ENCODE measurements at regions not wholly inside any gene's neighbourhood (a gene's known extent, or its start where the extent isn't known, plus 50 kb on each side); places are given as distances from the start of the nearest gene placed in this dataset.

DNA sequence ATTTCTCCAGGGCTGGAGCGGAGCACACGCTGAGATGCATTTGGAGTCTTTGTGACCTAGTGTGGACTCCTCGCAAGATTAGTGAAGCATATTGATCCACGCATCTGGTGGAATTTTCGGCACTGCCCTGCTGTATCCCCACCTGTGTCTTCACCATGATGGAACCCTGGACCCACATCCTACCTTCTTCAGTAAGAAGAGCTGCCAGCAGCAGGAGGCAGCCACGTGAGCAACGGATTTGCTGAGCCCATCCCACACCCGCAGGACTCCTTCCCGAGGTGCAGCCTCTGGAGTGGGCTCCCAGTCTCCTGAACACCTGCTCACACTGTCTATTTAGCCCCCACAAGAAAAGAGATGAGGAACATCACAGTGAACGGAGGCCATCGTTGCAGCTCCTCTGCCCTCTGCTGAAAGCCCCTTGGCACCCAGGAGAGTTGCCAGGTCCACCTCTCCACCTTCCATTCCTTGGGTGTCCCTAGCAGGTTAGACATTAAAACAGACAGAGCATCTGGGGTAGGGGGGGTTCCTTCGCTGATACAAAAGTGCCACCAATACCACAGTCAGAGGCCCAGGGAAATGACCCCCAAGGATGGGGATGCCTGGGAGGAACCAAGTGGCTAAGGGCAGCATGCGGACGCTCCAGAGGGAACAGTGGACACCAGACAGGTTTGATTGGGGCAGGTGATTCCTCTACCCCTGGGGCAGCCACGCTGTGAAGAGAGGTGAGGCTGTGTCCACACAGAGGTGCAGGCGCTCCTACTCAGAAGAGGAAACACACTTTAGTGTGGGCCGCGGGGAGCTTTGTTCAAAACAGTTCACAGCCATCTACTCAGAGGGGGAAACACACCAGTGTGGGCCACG, 302.8 kb upstream of the SALL3 start:
- no peak for DNase-seq

DNA sequence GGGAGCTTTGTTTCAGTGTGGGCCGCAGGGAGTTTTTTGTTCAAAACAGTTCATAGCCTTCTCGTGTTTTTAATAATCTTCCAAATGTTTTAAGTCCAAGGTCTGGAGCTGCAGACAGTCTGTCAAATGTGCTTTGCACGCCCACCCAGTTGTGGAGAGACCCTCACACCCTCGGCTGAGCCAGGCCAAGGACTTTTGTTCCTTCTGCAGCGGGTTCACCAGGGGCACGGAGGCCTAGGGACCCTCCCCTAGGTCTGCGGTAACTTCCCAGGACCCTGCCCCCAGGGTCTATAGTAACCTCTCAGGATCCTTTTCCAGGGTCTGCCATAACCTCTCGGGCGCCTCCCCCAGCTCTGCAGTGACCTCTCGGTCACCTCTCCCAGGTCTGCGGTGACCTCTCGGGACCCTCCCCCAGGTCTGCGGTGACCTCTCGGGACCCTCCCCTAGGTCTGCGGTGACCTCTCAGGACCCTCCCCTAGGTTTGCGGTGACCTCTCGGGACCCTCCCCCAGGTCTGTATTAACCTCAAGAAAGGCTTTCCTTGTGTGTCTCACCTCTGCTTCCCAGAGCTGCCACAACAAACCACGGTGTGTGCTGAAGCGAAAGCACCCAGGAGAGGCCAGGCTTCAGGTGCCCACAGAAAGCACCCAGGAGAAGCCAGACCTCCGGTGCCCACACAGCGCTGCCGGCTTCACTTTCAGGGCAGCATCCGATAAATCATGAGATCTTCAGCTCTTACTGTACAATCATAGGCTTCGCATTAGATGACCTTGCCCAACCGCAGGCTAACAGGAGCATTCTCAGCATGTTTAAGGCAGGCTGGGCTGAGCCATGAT, 301.9 kb upstream of the SALL3 start:
- no peak for DNase-seq

DNA sequence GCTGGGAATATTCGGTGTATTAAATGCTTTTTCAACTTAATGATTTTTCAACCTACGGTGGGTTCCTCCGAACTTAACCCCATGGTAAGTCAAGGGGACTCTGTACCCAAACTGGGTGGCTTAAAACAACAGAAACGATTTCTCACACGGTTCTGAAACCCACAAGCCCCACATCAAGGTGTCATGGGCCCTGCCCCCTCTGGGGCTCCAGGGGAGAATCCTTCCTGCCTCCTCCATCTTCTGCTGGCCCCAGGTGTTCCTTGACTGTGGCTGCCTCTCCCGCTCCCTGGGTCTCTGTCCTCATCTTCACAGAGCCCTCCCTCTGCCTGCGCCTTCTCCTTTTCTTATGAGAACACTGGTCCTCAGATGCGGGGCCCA, 301.3 kb upstream of the SALL3 start:
- no peak for DNase-seq

DNA sequence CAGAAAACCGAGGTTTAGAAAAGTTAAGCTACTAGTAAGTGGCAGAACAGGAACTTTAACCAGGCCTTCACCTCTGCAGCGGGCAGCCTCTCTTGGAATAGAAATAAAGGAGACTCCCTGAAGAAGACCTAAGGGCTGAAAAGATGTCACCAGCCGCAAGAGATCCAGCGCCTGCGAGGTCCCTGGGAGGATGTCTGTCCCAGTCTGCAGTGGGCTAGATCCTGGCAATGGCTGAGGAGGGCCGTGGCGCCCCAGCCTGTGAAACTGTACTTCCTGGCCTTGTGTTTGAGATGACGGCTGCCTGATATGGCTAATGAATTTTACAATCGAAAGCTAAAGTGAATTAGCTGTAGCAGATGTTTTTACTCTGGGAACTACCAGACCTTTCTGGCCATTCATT, 300.6 kb upstream of the SALL3 start:
- DNase-seq = no peak

DNA sequence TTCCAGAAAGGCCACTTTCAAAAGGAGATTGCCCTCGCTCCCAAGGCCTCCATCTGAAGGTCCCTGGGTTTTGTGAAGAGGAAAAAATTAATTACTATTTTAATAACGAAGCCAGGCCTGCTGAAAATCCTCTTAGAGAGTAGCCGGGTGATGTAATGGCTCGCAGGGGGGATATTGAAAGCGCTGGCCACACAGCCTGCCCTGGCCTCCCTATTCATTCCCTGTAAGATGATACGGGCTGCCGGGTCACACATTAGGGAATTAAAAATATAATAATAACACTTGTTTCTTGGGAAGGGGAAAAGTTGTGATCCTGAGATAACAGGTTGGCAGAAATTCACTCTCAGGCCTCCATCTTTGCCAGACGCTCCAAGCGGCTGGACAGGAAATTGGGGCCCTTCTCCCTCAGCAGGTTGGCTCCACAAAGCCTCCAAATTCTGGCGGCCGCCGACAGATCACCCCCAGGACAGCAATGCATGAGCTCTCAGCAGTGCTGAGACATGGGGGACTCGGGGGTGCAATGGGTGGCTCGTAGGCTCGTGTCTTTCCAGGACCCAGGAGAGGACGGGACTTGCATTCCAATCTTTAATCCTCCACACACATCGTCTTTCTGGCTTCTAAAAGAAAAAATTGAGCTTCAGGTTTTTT, 299.9 kb upstream of the SALL3 start:
- no peak for DNase-seq

DNA sequence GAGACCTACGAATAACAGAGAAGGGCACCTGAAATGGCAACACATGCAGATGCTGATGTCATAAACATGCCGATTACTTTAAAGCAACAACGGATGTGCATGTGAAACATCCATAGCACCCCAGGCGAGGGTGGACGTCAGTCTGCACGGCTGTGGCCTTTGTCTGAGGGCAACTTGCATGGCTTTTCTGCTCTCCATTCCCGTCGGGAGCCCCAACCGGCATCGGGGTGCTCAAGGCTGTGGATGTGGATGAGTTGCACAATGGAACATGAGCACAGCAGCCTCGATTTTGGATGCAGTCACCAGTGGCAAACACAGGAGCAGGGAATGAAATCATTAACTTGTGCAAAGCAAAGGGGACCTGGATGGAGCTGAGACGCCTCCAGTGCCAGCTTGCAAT, 298.2 kb upstream of the SALL3 start:
- no peak for DNase-seq

DNA sequence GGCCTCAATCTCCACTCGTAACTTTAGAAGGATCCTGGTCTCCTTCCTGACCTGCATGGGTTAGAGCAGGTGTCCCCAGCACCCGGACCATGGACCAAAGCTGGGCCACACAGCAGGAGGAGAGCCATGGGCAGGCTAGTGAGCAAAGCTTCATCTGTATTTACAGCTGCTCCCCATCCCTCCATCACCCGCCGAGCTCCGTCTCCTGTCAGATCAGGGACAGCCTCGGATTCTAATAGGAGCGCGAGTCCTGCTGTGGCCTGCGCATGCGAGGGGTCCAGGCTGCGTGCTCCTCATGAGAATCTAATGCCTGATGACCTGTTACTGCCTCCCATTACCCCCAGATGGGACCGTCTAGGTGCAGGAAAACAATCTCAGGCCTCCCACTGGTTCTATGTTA, 297.7 kb upstream of the SALL3 start:
- DNase-seq = no peak

DNA sequence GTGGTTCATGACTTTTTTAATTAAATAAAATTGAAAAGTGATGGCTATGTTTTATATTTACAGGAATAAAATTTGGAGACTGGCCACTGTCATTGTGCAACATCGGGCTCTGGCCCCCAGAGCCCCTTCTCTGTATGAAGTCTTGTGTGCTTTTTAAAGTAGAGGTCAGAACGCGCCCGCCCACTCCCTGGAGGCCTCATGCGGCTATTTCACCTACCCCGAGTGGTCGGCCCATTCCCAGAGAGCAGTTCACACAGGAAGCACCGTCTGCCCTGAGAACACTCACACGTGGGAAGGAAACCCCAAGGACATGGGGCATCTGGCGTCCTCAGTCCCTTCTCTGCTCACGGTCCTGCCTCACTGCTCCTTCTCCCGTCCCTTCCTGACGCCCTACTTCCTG, 296.9 kb upstream of the SALL3 start:
- DNase-seq = no peak

DNA sequence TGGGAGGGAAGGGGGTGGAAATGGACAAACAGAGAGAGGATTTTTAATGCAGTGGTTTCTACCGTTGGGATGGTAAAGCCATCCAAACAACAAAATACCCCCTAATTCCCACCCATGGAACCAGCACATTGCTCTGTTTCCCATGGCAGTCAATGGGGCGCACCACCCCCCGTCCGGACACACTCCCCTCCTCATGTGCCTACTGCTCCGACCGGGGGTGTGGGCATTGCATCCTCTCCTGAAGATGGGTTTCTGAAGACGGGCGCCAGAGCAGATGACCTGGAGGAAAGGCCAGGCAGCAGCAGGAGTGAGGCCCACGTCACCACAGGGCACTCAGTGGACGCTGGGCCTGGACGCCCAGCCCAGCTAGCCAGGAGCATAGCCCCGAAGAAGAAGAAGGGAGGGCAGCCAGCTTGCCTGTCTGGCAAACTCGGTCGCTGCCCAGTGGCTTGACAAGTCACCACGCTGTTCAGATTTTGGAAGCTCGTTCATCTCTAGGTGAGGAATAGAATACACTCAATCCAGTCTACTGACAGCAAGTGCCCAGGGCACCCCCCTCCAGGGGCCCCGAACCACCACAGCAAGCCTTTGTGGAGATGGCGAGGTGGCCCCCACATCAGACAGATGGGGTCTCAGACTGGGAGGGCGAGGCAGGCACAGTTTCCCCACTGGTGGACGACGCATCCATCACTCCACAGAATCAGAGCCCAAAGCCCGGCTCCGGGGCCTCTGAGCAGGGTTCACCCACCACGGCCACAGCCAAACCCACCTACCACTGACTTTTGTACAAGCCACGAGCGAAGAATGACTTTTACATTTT, 296.2 kb upstream of the SALL3 start:
- no peak for DNase-seq

DNA sequence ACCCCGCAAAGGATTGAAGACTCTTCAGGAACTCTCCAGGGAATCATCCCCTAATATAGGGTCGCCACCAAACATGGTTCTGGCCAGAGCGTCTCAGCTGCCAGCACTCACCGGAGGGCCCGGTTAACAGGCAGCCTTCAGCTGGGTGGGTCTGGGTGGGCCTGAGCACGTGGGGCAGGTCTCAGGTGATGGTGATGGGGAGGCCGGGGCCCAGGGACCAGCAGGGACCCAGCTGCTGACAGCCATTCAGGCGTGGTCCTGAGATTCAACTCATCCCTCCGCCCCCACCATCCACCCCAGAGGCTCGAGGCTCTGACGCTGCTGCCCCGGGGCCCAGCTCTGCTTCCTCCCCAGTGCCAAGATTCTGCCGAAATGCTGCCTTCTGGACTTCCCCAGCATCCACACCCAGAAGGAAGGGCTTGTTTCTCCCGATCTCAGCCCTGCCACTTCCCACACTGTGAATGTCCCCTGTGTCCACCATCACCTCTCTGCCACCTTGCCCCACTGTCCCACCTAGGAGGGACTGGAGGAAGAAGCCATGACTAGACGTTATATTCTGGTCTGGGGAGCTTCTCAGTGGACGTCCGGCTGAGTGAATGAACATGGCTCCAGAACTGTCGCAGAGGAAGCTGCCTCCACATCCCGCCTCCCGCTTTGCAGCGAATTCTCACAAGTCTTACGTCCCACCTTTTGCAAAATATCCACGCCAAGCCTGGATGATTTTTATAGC, 294.2 kb upstream of the SALL3 start:
- DNase-seq = no peak

DNA sequence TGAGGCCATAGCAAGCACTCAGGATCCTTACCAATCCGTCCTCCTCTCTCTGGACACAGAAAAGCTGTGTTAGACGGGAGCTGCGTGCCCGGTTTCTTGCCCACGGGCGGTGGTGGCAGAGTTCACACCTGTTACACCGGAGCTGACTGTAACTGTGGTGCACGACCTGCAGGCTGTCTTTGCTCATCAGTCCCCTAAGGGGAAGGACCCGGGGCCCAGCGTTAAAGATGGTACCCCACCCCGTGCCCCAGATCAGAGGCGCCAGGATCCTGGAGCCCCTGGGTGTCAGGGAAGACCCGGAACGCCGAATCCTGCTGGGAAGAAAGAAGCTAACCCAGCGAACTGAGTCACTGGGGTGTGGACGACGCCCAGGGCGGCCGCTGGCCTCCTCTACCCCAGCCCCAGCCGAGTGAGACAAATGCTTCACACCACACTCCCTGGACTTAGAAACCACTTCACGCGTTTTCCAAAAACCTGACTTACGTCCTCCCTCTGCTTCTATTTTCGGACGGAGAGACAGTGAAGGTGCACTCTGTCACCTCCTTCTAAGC, 293.6 kb upstream of the SALL3 start:
- DNase-seq = no peak

DNA sequence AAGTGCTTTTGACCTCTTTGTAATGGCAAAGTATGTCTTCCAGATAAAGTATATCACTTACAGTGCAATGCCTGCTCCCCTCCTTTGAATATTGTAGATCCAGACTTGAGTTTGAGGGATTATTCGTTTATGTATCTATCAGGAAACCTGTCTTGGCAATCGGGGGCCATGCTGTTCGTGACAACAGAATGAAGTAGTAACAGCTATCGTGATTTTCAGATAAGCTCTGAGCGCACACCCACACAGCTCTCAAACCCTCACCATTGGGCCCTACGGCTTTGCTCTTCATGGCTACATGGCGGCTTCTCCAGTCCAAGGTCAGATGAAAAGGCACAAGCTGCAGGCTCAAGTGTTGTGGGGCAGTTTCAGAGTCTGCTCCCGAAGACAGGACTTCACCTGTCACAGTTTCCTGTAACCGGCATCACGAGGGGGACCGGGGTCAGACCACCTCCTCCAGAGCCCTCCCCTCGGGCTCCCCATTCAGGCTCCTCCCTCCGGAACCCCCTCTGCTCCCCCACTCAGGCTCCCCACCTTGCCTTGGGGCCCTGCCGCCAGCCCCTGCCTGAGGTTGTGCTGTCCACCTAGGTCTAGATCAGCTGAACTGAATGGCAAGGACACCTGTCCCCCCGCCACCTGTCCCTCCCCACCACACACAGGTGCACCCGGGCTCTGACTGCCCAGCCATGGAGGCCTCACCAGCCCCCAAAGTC, 292.5 kb upstream of the SALL3 start:
- no peak for DNase-seq

DNA sequence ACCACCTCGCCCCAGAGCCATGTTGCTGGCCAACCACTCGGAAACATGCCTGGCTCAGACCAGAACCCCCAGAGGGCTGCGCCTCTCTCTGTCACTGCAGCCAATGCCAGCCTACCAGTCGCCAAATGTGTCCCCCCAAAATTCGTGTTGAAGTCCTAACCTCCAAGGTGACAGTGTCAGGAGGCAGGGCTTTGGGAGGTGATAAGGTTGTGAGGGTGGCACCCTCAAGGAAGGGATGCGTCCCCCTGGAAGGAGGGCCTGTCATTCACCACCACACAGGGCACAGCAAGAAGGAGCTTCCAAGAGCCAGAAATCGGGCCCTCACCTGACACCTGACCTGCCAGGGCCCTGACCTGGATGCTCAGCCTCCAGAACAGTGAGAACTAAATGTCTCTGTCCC, 291.9 kb upstream of the SALL3 start:
- DNase-seq = no peak

DNA sequence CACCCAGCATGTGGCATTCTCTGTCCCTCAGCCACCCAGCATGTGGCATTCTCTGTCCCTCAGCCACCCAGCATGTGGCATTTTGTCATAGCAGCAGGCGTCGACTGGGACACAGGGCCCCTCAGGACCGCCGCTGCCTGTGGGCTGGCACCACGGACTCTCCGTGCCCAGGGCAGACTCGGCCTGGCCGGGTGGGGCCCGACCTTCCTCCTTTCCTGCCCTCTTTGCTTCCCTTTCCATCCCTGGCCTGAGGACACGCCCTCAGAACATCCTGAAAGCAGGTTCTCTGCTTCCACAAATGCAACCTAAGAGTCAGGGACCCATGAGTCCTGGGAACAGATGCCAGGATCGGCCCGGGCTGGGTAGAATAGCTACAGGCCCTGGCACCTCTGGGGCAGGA, 291.4 kb upstream of the SALL3 start:
- no peak for DNase-seq

DNA sequence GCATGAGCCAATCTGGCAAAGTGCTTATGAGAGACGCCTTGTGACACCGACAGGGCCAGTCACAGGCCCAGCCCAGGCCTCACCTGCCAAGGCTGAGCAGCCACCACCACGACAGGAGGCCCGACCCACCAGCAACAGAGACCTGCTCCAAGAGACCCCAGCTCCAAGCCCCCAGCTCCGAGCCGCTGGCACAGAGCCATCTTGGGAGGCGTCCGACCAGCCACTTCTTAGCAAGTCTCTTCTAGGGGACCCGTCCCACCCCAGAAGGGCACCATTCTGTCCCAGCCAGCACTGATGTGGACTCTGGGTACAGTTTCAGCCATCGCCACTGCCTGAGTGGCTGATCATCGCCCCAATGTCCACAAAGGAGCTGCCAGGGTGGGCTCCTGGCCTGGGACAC, 290.7 kb upstream of the SALL3 start:
- no peak for DNase-seq

DNA sequence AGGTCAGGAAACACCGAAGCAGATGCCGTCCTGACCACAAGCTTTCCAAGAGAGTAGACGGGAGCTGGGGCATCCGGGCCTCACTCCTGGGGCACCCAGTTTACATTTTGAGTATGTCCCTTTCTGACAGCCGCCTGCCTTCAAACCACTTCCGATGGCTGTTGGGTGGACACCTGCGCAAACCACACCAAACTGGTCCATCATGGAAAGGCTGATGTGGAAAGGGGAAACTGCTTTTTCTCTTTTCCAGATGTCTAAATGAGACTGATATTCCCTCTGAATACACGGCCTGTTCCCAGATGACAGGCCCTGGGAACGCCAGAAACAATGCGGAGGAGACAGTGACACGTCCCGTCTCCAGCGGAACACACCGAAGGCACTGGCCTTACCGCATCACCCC, 290.0 kb upstream of the SALL3 start:
- no peak for DNase-seq

DNA sequence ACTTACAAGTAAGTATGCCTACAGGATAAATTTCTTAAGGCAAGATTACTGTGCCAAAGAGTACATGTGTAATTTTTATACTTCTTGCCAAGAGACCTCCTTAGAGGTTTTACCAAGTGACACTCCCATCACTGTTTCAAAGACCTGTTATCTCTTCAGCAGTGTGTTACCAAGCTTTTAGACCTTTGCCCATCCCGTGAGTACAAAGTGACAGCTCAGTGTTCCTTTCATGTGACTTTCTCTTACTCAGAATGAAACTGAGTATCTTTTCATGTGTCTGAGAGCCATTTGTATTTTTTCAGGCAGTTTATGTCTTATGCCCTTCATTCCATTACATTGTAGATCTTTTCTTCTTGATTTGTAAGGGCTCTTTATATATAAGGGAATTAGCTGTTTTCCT, 287.5 kb upstream of the SALL3 start:
- DNase-seq = no peak

DNA sequence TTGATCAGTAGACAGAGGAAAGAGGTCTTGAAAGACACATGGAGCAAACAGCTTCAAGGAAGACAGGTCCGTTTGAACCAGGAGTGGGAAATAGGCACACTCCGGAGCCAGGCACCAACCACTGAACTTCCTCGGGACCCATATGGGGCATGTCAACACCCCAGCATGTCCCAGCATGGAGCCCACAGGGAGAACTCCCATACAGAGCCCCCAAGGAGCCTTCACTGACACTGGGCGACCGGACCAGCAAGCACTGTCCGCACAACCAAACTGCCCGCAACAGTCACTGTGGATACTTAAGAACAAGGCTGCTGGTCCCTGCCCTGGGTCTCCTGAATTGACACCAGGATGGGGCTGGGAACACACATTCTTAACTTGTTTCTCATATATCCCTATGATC, 286.2 kb upstream of the SALL3 start:
- DNase-seq = no peak

DNA sequence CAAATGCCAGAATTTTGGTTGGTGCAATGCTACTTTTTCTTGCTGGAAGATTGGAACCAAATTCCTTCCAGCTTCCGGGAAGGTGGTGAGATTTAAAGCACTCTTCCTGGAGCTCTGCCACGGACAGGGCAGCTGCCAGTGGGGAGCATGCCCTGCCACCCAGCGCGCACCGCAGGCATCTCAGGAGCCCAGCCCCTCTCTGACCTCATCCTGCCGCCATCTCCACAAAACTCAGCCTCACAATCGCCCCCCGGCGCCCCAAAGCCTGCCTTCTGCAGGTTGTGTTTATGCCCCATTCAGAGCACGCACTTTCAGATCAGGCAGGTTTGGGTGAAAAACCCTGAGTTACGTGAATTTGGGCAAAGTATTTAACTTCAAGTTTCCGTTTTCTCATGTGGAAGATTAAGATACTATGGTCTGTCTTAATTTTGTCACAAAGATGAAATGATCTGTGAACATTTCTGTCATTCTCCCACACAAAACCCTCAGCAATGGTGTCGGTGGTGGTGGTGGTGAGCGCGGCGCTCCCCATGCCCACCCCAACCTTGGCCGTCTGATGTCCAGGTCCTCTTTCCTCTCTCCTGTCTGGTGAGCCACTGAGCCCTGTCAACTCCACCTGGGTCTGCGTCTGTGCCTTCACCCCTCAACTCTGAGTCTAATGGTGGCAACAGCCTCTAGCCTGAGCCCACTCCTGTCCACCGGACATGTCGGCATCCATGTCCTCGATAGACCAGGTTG, 282.8 kb upstream of the SALL3 start:
- DNase-seq = no peak

DNA sequence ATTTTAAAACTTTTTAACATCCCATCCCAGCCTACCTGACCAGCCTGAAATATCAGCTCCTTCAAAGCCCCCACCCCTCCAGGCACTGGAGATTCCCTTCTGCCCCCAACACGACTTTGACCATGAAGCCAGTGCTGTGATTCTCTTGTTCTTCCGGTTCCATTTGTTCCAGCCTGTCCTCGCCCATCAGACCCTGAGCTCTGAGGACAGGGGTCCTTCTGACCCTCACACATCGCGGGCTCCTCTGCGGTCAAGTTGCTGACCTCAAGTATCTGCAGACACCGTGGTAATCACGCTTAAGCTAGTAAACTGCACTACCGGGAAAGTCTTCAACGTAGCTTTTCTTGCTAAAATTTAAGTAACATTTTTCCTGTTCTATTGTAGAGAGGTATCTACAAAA, 282.2 kb upstream of the SALL3 start:
- no peak for DNase-seq

DNA sequence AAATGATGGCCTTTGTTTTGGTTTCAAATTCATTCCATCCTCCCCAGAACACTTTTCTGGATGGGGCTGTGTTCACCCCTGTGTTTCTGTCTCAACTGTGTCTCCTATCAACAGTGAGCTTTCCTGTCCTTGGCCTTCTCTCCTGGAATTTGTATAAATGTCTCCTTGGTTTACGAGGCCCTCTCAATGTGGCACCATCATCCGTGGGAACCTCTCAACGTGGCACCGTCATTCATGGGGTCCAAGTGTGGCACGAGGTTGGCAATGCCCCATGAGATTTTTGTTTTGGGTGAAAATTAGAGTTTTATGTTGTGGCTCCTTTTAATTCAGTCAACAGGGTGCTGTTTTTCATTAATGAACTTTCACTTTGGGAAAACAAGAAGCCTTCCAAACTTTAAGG, 280.7 kb upstream of the SALL3 start:
- DNase-seq = no peak
